H1 (cell line): ENCODE measurements at regions not wholly inside any gene's neighbourhood (a gene's known extent, or its start where the extent isn't known, plus 50 kb on each side); places are given as distances from the start of the nearest gene placed in this dataset.

ENCODE experiments used
- CBX8 ChIP-seq: fragments of 300-800, 300-1000 bp; sonication (generic); IDR thresholded peaks from 2 replicates; pipeline ENCODE4 v1.7.1; 2016; ENCODE audit warnings: low read depth, low read length, borderline replicate concordance
- CTCF ChIP-seq, 3 experiments: IDR thresholded peaks; 1 replicate in 2 of 3; 2 replicates in 1 of 3; pipeline versions ENCODE4 v1.5.1 to v1.6.1; 2011; ENCODE audit warnings: low read length in 3 of 3, mild to moderate bottlenecking in 3 of 3, inconsistent platforms in 2 of 3, low read depth in 1 of 3, moderate library complexity in 1 of 3; ENCODE audit not compliant: insufficient read depth in 1 of 3; ENCODE audit errors: control extremely low read depth in 1 of 3
- EZH2 ChIP-seq: fragments of 200-600 bp; sonication (generic); IDR thresholded peaks from 2 replicates; pipeline ENCODE4 v1.7.1; 2012; ENCODE audit warnings: low read depth, mild to moderate bottlenecking, moderate library complexity, low read length, inconsistent platforms; ENCODE audit not compliant: severe bottlenecking
- GTF2F1 ChIP-seq: IDR thresholded peaks from 2 replicates; pipeline ENCODE4 v1.6.1; 2012; ENCODE audit warnings: low read depth, low read length, improper control_type of control experiment, borderline replicate concordance
- JUND ChIP-seq: IDR thresholded peaks from 2 replicates; pipeline ENCODE4 v1.6.1; 2011; ENCODE audit warnings: mild to moderate bottlenecking, improper control_type of control experiment, low read length
- POLR2A ChIP-seq, 2 experiments: IDR thresholded peaks; 1 replicate in 1 of 2; 2 replicates in 1 of 2; pipeline ENCODE4 v1.6.1; 2011; ENCODE audit warnings: low read depth in 2 of 2, low read length in 2 of 2, mild to moderate bottlenecking in 2 of 2; ENCODE audit errors: control extremely low read depth in 1 of 2

- TF ChIP-seq CTCF (IDR thresholded peaks at IDR 0.05; ENCODE audit: control extremely low read depth in 1 of 3, insufficient read depth in 1 of 3, low read depth in 1 of 3, low read length in 3 of 3) (no peak), GTF2F1 (no peak), EZH2 (no peak), JUND (no peak), POLR2A (IDR thresholded peaks at IDR 0.05; ENCODE audit: control extremely low read depth in 1 of 2, low read depth in 2 of 2, low read length in 2 of 2) (no peak), CBX8 (no peak)
Observed at GRCh38 chr6:21728141-21728540, 134.6 kb downstream of the SOX4 start.
